Trophoblast cell (in vitro differentiated cells and primary cell): ENCODE measurements at regions not wholly inside any gene's neighbourhood (a gene's known extent, or its start where the extent isn't known, plus 50 kb on each side); places are given as distances from the start of the nearest gene placed in this dataset.
"Not testable (repeated sequence)": the region's sequence is repeated elsewhere in the genome, so short reads cannot be mapped to it uniquely, and the experiment has no call there.

Experiments
- DNase-seq, 2 donors: peaks; one replicate each; pipeline ENCODE4 v3.0.0-alpha.2; 2016
- H2AFZ ChIP-seq: 2 replicates; pipeline ENCODE4 v1.6.1; 2013; ENCODE audit warnings: low read length, moderate library complexity, mild to moderate bottlenecking; ENCODE audit not compliant: insufficient read depth, poor library complexity
- H2AK5ac ChIP-seq: 2 replicates; pipeline ENCODE4 v1.6.1; 2013; ENCODE audit warnings: mild to moderate bottlenecking, low read length
- H2BK120ac ChIP-seq: 2 replicates; pipeline ENCODE4 v1.6.1; 2013; ENCODE audit warnings: low read length, mild to moderate bottlenecking, moderate library complexity; ENCODE audit not compliant: insufficient read depth, poor library complexity
- H2BK12ac ChIP-seq: 2 replicates; pipeline ENCODE4 v1.6.1; 2013; ENCODE audit warnings: mild to moderate bottlenecking, low read length, moderate library complexity
- H2BK5ac ChIP-seq: 2 replicates; pipeline ENCODE4 v1.6.1; 2013; ENCODE audit warnings: low read length, low read depth, moderate library complexity, mild to moderate bottlenecking; ENCODE audit not compliant: poor library complexity
- H3K14ac ChIP-seq: 2 replicates; pipeline ENCODE4 v1.6.1; 2013; ENCODE audit warnings: mild to moderate bottlenecking, low read length
- H3K18ac ChIP-seq: 2 replicates; pipeline ENCODE4 v1.6.1; 2013; ENCODE audit warnings: mild to moderate bottlenecking, low read length
- H3K23ac ChIP-seq: 2 replicates; pipeline ENCODE4 v1.6.1; 2013; ENCODE audit warnings: low read length
- H3K27ac ChIP-seq: 2 replicates; pipeline ENCODE4 v1.5.1; 2013; ENCODE audit warnings: low read depth, mild to moderate bottlenecking, inconsistent platforms, low read length, moderate library complexity
- H3K27me3 ChIP-seq: 2 replicates; pipeline ENCODE4 v1.6.1; 2013; ENCODE audit warnings: inconsistent platforms, mild to moderate bottlenecking, low read length, moderate library complexity; ENCODE audit not compliant: insufficient read depth
- H3K36me3 ChIP-seq, 2 experiments: 1 replicate in 1 of 2; 2 replicates in 1 of 2; pipeline ENCODE4 v1.6.1; 2013; ENCODE audit warnings: low read length in 2 of 2, mild to moderate bottlenecking in 2 of 2, moderate library complexity in 1 of 2; ENCODE audit not compliant: insufficient read depth in 2 of 2, control insufficient read depth in 1 of 2
- H3K4ac ChIP-seq: 2 replicates; pipeline ENCODE4 v1.6.1; 2013; ENCODE audit warnings: low read depth, mild to moderate bottlenecking, low read length, moderate library complexity
- H3K4me1 ChIP-seq, 2 experiments: 1 replicate in 1 of 2; 2 replicates in 1 of 2; pipeline ENCODE4 v1.6.1; 2013; ENCODE audit warnings: low read length in 2 of 2, mild to moderate bottlenecking in 2 of 2, moderate library complexity in 1 of 2; ENCODE audit not compliant: insufficient read depth in 2 of 2, control insufficient read depth in 1 of 2
- H3K4me2 ChIP-seq: 2 replicates; pipeline ENCODE4 v1.6.1; 2013; ENCODE audit warnings: inconsistent platforms, mild to moderate bottlenecking, low read length, moderate library complexity
- H3K4me3 ChIP-seq: 2 replicates; pipeline ENCODE4 v1.5.1; 2013; ENCODE audit warnings: mild to moderate bottlenecking, low read depth, low read length, inconsistent platforms
- H3K79me1 ChIP-seq: one replicate; pipeline ENCODE4 v1.6.1; 2013; ENCODE audit warnings: low read length
- H3K79me2 ChIP-seq: 2 replicates; pipeline ENCODE4 v1.6.1; 2013; ENCODE audit warnings: low read length, mild to moderate bottlenecking; ENCODE audit not compliant: control insufficient read depth, insufficient read depth, poor library complexity
- H3K9ac ChIP-seq: 2 replicates; pipeline ENCODE4 v1.6.1; 2013; ENCODE audit warnings: mild to moderate bottlenecking, low read length
- H3K9me3 ChIP-seq: 2 replicates; pipeline ENCODE4 v1.6.1; 2013; ENCODE audit warnings: low read depth, mild to moderate bottlenecking, control low read depth, inconsistent platforms, low read length; ENCODE audit not compliant: insufficient read depth
- H4K12ac ChIP-seq: 2 replicates; pipeline ENCODE4 v1.6.1; 2013; ENCODE audit warnings: low read depth, mild to moderate bottlenecking, low read length, moderate library complexity
- H4K8ac ChIP-seq: 2 replicates; pipeline ENCODE4 v1.6.1; 2013; ENCODE audit warnings: low read depth, mild to moderate bottlenecking, low read length, moderate library complexity
- H4K91ac ChIP-seq: one replicate; pipeline ENCODE4 v1.6.1; 2013; ENCODE audit warnings: low read depth, mild to moderate bottlenecking, low read length, moderate library complexity
- WGBS: extraction: QIAGEN DNeasy Blood & Tissue Kit; methylation state at CpG from one replicate; pipeline ENCODE4 v1.1.7; 2013; ENCODE audit warnings: missing lambda C conversion rate; ENCODE audit not compliant: insufficient read length, insufficient coverage; ENCODE audit errors: extremely low coverage; 5-methylcytosine and 5-hydroxymethylcytosine counted together

GRCh38 chr13:86253497-86253896 is 454.3 kb upstream of the SLITRK6 start:
- H4K12ac ChIP-seq, H2BK120ac ChIP-seq, H3K4me3 ChIP-seq, H3K23ac ChIP-seq, H3K79me2 ChIP-seq, H3K79me1 ChIP-seq, DNase-seq, H3K14ac ChIP-seq, H2AFZ ChIP-seq, H3K9me3 ChIP-seq, H3K4ac ChIP-seq, H3K36me3 ChIP-seq, H2AK5ac ChIP-seq, H3K27ac ChIP-seq, H2BK5ac ChIP-seq, H3K18ac ChIP-seq, H2BK12ac ChIP-seq, H3K27me3 ChIP-seq, H3K9ac ChIP-seq, H4K91ac ChIP-seq, H3K4me2 ChIP-seq, H4K8ac ChIP-seq, H3K4me1 ChIP-seq: not testable (repeated sequence)
- WGBS = no CpG with 5 or more reads among the region's 5 CpGs

- not testable (repeated sequence) for H3K18ac ChIP-seq, H3K4me2 ChIP-seq, H3K79me2 ChIP-seq
Measured at GRCh38 chr13:86255820-86256219, 456.6 kb upstream of the SLITRK6 start.

GRCh38 chr13:86269511-86269910 is 470.3 kb upstream of the SLITRK6 start:
- Histone ChIP-seq H3K79me1 (no peaks in the 10 kb centered on the region), H4K91ac (no peak overlapping the region), H2AFZ (no peak overlapping the region), H3K27me3 (no peaks in the 10 kb centered on the region), H3K36me3 (no peaks in the 10 kb centered on the region), H3K23ac (no peak overlapping the region), H3K27ac (no peak overlapping the region), H4K8ac (no peak overlapping the region), H3K4ac (no peak overlapping the region), H4K12ac (no peak overlapping the region), H3K79me2 (no peaks in the 10 kb centered on the region), H3K4me1 (no peaks in the 10 kb centered on the region), H3K14ac (no peak overlapping the region), H2BK120ac (no peak overlapping the region), H3K4me2 (no peak overlapping the region), H2BK12ac (no peak overlapping the region), H3K4me3 (no peak overlapping the region), H3K9ac (no peak overlapping the region), H3K18ac (no peak overlapping the region), H3K9me3 (no peaks in the 10 kb centered on the region), H2AK5ac (no peak overlapping the region), H2BK5ac (no peak overlapping the region)
- DNase-seq = no peak

More at GRCh38 chr13:86255820-86256219, 456.6 kb upstream of the SLITRK6 start:
- H4K12ac ChIP-seq, H3K4ac ChIP-seq, DNase-seq, H4K8ac ChIP-seq, H3K23ac ChIP-seq, H2AFZ ChIP-seq, H2BK120ac ChIP-seq, H4K91ac ChIP-seq, H3K27me3 ChIP-seq, H2BK5ac ChIP-seq, H3K79me1 ChIP-seq, H2BK12ac ChIP-seq, H3K4me3 ChIP-seq, H3K14ac ChIP-seq, H3K9me3 ChIP-seq, H3K27ac ChIP-seq, H2AK5ac ChIP-seq, H3K9ac ChIP-seq, H3K4me1 ChIP-seq, H3K36me3 ChIP-seq: not testable (repeated sequence)
- WGBS = no CpG with 5 or more reads among the region's 2 CpGs

GRCh38 chr13:86282442-86282841 is 483.2 kb upstream of the SLITRK6 start:
- no peak overlapping the region for H4K91ac ChIP-seq
- H4K8ac ChIP-seq = no peak overlapping the region
- no peak overlapping the region for H3K4me2 ChIP-seq
- no peaks in the 10 kb centered on the region for H3K79me2 ChIP-seq
- no peak overlapping the region for H2BK120ac ChIP-seq
- H3K36me3 ChIP-seq = no peaks in the 10 kb centered on the region
- no peak overlapping the region for H3K9ac ChIP-seq
- no peak overlapping the region for H2BK12ac ChIP-seq
- H3K23ac ChIP-seq = no peak overlapping the region
- no peak overlapping the region for H3K27ac ChIP-seq
- no peaks in the 10 kb centered on the region for H3K27me3 ChIP-seq
- no peak overlapping the region for H3K4me3 ChIP-seq
- no peak overlapping the region for H2BK5ac ChIP-seq
- no peaks in the 10 kb centered on the region for H3K4me1 ChIP-seq
- WGBS = no CpG with 5 or more reads among the region's 2 CpGs
- no peak overlapping the region for H4K12ac ChIP-seq
- no peaks in the 10 kb centered on the region for H3K79me1 ChIP-seq
- no peak for DNase-seq
- no peak overlapping the region for H2AK5ac ChIP-seq
- H3K4ac ChIP-seq = no peak overlapping the region
- no peak overlapping the region for H3K18ac ChIP-seq
- H3K9me3 ChIP-seq = no peaks in the 10 kb centered on the region
- no peak overlapping the region for H2AFZ ChIP-seq
- no peak overlapping the region for H3K14ac ChIP-seq
